GM12892 (cell line): ENCODE measurements at regions not wholly inside any gene's neighbourhood (a gene's known extent, or its start where the extent isn't known, plus 50 kb on each side); places are given as distances from the start of the nearest gene placed in this dataset.

Experiments used
- POLR2A ChIP-seq: IDR thresholded peaks from 2 replicates; pipeline ENCODE4 v1.6.1; 2011; ENCODE audit warnings: low read depth, low read length, control low read depth
- POLR2AphosphoS5 ChIP-seq: IDR thresholded peaks from 2 replicates; pipeline ENCODE4 v1.6.1; 2011; ENCODE audit warnings: low read depth, low read length, control low read depth

GRCh38 chr14:31911160-31911559 is 165.9 kb upstream of the ARHGAP5 start:
- TF ChIP-seq POLR2AphosphoS5, result no peak
- no peak for TF ChIP-seq POLR2A
